ENCODE measurements at regions not wholly inside any gene's neighbourhood (a gene's known extent, or its start where the extent isn't known, plus 50 kb on each side); places are given as distances from the start of the nearest gene placed in this dataset.

DNA sequence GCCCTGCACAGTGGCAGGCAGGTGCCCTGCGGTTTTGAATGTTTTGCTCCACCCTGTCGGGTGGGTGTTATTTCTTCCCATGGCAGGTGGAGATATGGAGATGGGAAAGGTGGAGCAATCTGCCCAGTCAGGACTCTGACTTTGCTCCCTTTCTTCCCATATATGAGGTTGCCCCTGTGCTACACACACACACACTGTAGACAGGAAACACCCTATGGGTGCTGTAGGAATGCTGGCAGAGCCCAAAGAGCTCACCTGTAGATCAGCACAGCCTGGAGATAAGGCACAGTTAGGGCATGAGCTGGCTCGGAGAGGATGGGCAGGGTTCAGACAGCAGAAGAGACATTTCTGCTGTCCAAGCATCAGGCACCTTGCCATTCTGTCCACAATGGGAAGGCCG lies 246.0 kb upstream of the AJAP1 start:
- TF ChIP-seq MYC (IDR thresholded peaks at IDR 0.05; ENCODE audit: low read depth, low read length) (no peak), JUN (IDR thresholded peaks at IDR 0.05; ENCODE audit: borderline replicate concordance, insufficient read depth, insufficient read length, low read depth) (no peak), POLR2A (IDR thresholded peaks at IDR 0.05; ENCODE audit: low read depth, low read length) (no peak), GATA2 (IDR thresholded peaks at IDR 0.05; ENCODE audit: insufficient read depth, insufficient read length, low read depth, low read length) (no peak), POLR2AphosphoS5 (IDR thresholded peaks at IDR 0.05; ENCODE audit: insufficient read depth, low read depth, low read length) (no peak), FOS (IDR thresholded peaks at IDR 0.05; ENCODE audit: borderline replicate concordance, insufficient read depth, low read length) (no peak), EZH2 (IDR thresholded peaks at IDR 0.05; ENCODE audit: borderline replicate concordance, low read depth, low read length, severe bottlenecking) (no peak)
- TF ChIP-seq, protein P1, sequence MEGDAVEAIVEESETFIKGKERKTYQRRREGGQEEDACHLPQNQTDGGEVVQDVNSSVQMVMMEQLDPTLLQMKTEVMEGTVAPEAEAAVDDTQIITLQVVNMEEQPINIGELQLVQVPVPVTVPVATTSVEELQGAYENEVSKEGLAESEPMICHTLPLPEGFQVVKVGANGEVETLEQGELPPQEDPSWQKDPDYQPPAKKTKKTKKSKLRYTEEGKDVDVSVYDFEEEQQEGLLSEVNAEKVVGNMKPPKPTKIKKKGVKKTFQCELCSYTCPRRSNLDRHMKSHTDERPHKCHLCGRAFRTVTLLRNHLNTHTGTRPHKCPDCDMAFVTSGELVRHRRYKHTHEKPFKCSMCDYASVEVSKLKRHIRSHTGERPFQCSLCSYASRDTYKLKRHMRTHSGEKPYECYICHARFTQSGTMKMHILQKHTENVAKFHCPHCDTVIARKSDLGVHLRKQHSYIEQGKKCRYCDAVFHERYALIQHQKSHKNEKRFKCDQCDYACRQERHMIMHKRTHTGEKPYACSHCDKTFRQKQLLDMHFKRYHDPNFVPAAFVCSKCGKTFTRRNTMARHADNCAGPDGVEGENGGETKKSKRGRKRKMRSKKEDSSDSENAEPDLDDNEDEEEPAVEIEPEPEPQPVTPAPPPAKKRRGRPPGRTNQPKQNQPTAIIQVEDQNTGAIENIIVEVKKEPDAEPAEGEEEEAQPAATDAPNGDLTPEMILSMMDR (IDR thresholded peaks at IDR 0.05; ENCODE audit: extremely low read depth in 1 of 2, insufficient read depth in 1 of 2, low read depth in 1 of 2, low read length in 2 of 2) = no peak
- TF ChIP-seq, protein P2, sequence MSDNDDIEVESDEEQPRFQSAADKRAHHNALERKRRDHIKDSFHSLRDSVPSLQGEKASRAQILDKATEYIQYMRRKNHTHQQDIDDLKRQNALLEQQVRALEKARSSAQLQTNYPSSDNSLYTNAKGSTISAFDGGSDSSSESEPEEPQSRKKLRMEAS (IDR thresholded peaks at IDR 0.05; ENCODE audit: insufficient read depth, insufficient read length) = no peak
- FAIRE-seq (no peak), DNase-seq (ENCODE audit: low read depth, low spot score) (no peak)
- Histone ChIP-seq H3K9me3 (replicated peaks; ENCODE audit: control insufficient read depth, insufficient read depth, low read length) (peaks cover 1% of the 10 kb centered on the region), H3K4me3 (replicated peaks in 1 of 3; ENCODE audit: insufficient read depth in 1 of 3, low read depth in 1 of 3, low read length in 3 of 3) (no peak overlapping the region), H3K9ac (replicated peaks; ENCODE audit: extremely low read depth, insufficient read depth, low read length) (no peak overlapping the region), H2AFZ (ENCODE audit: low read depth, low read length) (no peak overlapping the region), H3K79me2 (ENCODE audit: control insufficient read depth, insufficient read depth, low read length) (no peaks in the 10 kb centered on the region), H3K4me1 (ENCODE audit: control insufficient read depth, extremely low read depth, insufficient read depth, low read length) (no peaks in the 10 kb centered on the region), H3K36me3 (ENCODE audit: control insufficient read depth in 2 of 2, extremely low read depth in 1 of 2, insufficient read depth in 2 of 2, low read length in 2 of 2) (no peaks in the 10 kb centered on the region), H3K27me3 (ENCODE audit: control insufficient read depth in 2 of 2, insufficient read depth in 2 of 2, low read length in 2 of 2) (no peaks in the 10 kb centered on the region), H3K27ac (ENCODE audit: insufficient read depth, low read depth, low read length) (no peak overlapping the region), H3K9me1 (replicated peaks; ENCODE audit: control insufficient read depth, extremely low read depth, insufficient read depth, low read length) (no peaks in the 10 kb centered on the region), H4K20me1 (replicated peaks; ENCODE audit: control insufficient read depth, extremely low read depth, insufficient read depth, low read length) (no peaks in the 10 kb centered on the region), H3K4me2 (ENCODE audit: insufficient read depth, low read length) (no peak overlapping the region)
- intact Hi-C loops (cut with micrococcal nuclease) = no loop called here
- BruUV-seq (replicated peaks) = no TSS peak
- dilution Hi-C loops (cut with MboI; ENCODE audit: extremely low pct_ligation_motif_present, low sequenced_read_pairs) = no loop called here
- ChIA-PET POLR2A (no interaction called here), CTCF (no interaction called here)
